Body of pancreas (tissue), 4 donors: ENCODE measurements at regions not wholly inside any gene's neighbourhood (a gene's known extent, or its start where the extent isn't known, plus 50 kb on each side); places are given as distances from the start of the nearest gene placed in this dataset.

Source experiments
- CTCF ChIP-seq, 7 experiments: fragments of 450-650 bp in 4 of 7; fragments of 200-600 bp in 3 of 7; sonication (generic) in 3 of 7; IDR thresholded peaks; one replicate each; pipeline ENCODE4 v1.5.1; 2016 to 2019; ENCODE audit warnings: antibody characterized with exemption in 7 of 7
- POLR2A ChIP-seq, 3 donors: fragments of 450-650 bp; IDR thresholded peaks; one replicate each; pipeline ENCODE4 v1.6.1; 2016; ENCODE audit warnings: antibody characterized with exemption in 3 of 3, mild to moderate bottlenecking in 2 of 3

GRCh38 chr3:170709046-170709445 lies 123.2 kb upstream of the SLC7A14 start:
- no peak for TF ChIP-seq POLR2A (IDR thresholded peaks at IDR 0.05)
- no peak for TF ChIP-seq CTCF (IDR thresholded peaks at IDR 0.05)
